ENCODE measurements at regions not wholly inside any gene's neighbourhood (a gene's known extent, or its start where the extent isn't known, plus 50 kb on each side); places are given as distances from the start of the nearest gene placed in this dataset.

GRCh38 chr2:121132054-121132761, 152.8 kb downstream of the TFCP2L1 start:
- TF ChIP-seq, protein P1, sequence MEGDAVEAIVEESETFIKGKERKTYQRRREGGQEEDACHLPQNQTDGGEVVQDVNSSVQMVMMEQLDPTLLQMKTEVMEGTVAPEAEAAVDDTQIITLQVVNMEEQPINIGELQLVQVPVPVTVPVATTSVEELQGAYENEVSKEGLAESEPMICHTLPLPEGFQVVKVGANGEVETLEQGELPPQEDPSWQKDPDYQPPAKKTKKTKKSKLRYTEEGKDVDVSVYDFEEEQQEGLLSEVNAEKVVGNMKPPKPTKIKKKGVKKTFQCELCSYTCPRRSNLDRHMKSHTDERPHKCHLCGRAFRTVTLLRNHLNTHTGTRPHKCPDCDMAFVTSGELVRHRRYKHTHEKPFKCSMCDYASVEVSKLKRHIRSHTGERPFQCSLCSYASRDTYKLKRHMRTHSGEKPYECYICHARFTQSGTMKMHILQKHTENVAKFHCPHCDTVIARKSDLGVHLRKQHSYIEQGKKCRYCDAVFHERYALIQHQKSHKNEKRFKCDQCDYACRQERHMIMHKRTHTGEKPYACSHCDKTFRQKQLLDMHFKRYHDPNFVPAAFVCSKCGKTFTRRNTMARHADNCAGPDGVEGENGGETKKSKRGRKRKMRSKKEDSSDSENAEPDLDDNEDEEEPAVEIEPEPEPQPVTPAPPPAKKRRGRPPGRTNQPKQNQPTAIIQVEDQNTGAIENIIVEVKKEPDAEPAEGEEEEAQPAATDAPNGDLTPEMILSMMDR (IDR thresholded peaks at IDR 0.05) = no peak
- TF ChIP-seq EZH2 (IDR thresholded peaks at IDR 0.05; ENCODE audit: borderline replicate concordance, insufficient read depth, low read depth, low read length, poor library complexity, severe bottlenecking) = no peak

Data from B cell (primary cell).